ENCODE measurements at regions not wholly inside any gene's neighbourhood (a gene's known extent, or its start where the extent isn't known, plus 50 kb on each side); places are given as distances from the start of the nearest gene placed in this dataset.

- dilution Hi-C loops (cut with MboI; ENCODE audit: extremely low pct_ligation_motif_present, low sequenced_read_pairs) (no loop called here), intact Hi-C loops (cut with micrococcal nuclease) (no loop called here)
- Histone ChIP-seq H3K27me3 (ENCODE audit: control insufficient read depth in 2 of 2, insufficient read depth in 2 of 2, low read length in 2 of 2) (peaks cover 3% of the 10 kb centered on the region in 2 experiments), H3K9me1 (replicated peaks; ENCODE audit: control insufficient read depth, extremely low read depth, insufficient read depth, low read length) (no peaks in the 10 kb centered on the region), H3K27ac (ENCODE audit: insufficient read depth, low read depth, low read length) (no peak overlapping the region), H3K9ac (replicated peaks; ENCODE audit: extremely low read depth, insufficient read depth, low read length) (peak overlapping the region; percentile 53), H3K79me2 (ENCODE audit: control insufficient read depth, insufficient read depth, low read length) (no peaks in the 10 kb centered on the region), H3K4me3 (replicated peaks in 1 of 3; ENCODE audit: insufficient read depth in 1 of 3, low read depth in 1 of 3, low read length in 3 of 3) (peak overlapping the region; percentile 26 to 48 (median 41)), H2AFZ (ENCODE audit: low read depth, low read length) (peak overlapping the region; percentile 96), H3K4me1 (ENCODE audit: control insufficient read depth, extremely low read depth, insufficient read depth, low read length) (peaks cover 12% of the 10 kb centered on the region), H3K4me2 (ENCODE audit: insufficient read depth, low read length) (peak overlapping the region; percentile 73), H3K36me3 (ENCODE audit: control insufficient read depth in 2 of 2, extremely low read depth in 1 of 2, insufficient read depth in 2 of 2, low read length in 2 of 2) (no peaks in the 10 kb centered on the region), H4K20me1 (replicated peaks; ENCODE audit: control insufficient read depth, extremely low read depth, insufficient read depth, low read length) (no peaks in the 10 kb centered on the region), H3K9me3 (replicated peaks; ENCODE audit: control insufficient read depth, insufficient read depth, low read length) (no peaks in the 10 kb centered on the region)
- no TSS peak for BruUV-seq (replicated peaks)
- ChIA-PET CTCF (interaction anchor here (0.6 kb wide), 2 partner anchors 270 to 832 kb away, joined by 3 to 4 read pairs; no protein-coding TSS in a partner anchor), POLR2A (interaction anchor here (0.6 to 0.7 kb wide), 2 partner anchors 56 to 76 kb away, joined by 5 to 10 read pairs; no protein-coding TSS in a partner anchor)
- DNase-seq (ENCODE audit: low read depth, low spot score) (peak; percentile 22), FAIRE-seq (no peak)
- TF ChIP-seq POLR2AphosphoS5 (IDR thresholded peaks at IDR 0.05; ENCODE audit: insufficient read depth, low read depth, low read length) (no peak), CTCF (IDR thresholded peaks at IDR 0.05; ENCODE audit: extremely low read depth in 1 of 2, insufficient read depth in 1 of 2, low read depth in 1 of 2, low read length in 2 of 2) (no peak), JUN (IDR thresholded peaks at IDR 0.05; ENCODE audit: borderline replicate concordance, insufficient read depth, insufficient read length, low read depth) (no peak), GATA2 (IDR thresholded peaks at IDR 0.05; ENCODE audit: insufficient read depth, insufficient read length, low read depth, low read length) (no peak), MAX (IDR thresholded peaks at IDR 0.05; ENCODE audit: insufficient read depth, insufficient read length) (no peak), POLR2A (IDR thresholded peaks at IDR 0.05; ENCODE audit: low read depth, low read length) (no peak), FOS (IDR thresholded peaks at IDR 0.05; ENCODE audit: borderline replicate concordance, insufficient read depth, low read length) (no peak), MYC (IDR thresholded peaks at IDR 0.05; ENCODE audit: low read depth, low read length) (no peak), EZH2 (IDR thresholded peaks at IDR 0.05; ENCODE audit: borderline replicate concordance, low read depth, low read length, severe bottlenecking) (no peak)
These were observed 617.1 kb downstream of the NR2F2 start for GRCh38 chr15:96947296-96948229.

All from endothelial cell of umbilical vein (primary cell).